Osteocyte (in vitro differentiated cells): ENCODE measurements at regions not wholly inside any gene's neighbourhood (a gene's known extent, or its start where the extent isn't known, plus 50 kb on each side); places are given as distances from the start of the nearest gene placed in this dataset.

Experiments
- DNase-seq: peaks from one replicate; pipeline ENCODE4 v3.0.0; 2021; ENCODE audit warnings: mixed read lengths; ENCODE audit not compliant: unreplicated experiment; ENCODE audit errors: extremely low spot score
- H3K27ac Mint-ChIP-seq: one replicate; pipeline ENCODE4 v1.8.0; 2021; ENCODE audit warnings: mild to moderate bottlenecking, mixed read lengths; ENCODE audit not compliant: unreplicated experiment
- H3K27me3 Mint-ChIP-seq: one replicate; pipeline ENCODE4 v1.8.0; 2021; ENCODE audit warnings: mixed read lengths; ENCODE audit not compliant: unreplicated experiment
- H3K36me3 Mint-ChIP-seq: one replicate; pipeline ENCODE4 v1.8.0; 2021; ENCODE audit warnings: mixed read lengths; ENCODE audit not compliant: unreplicated experiment
- H3K4me1 Mint-ChIP-seq: one replicate; pipeline ENCODE4 v1.8.0; 2021; ENCODE audit warnings: mixed read lengths; ENCODE audit not compliant: unreplicated experiment
- H3K4me3 Mint-ChIP-seq: one replicate; pipeline ENCODE4 v1.8.0; 2021; ENCODE audit warnings: mild to moderate bottlenecking, moderate library complexity, mixed read lengths; ENCODE audit not compliant: unreplicated experiment
- H3K9me3 Mint-ChIP-seq: one replicate; pipeline ENCODE4 v1.8.0; 2021; ENCODE audit warnings: mixed read lengths; ENCODE audit not compliant: unreplicated experiment
- TF ChIP-seq, protein P1 (sequence below): fragments of 200-600 bp; sonication (generic); IDR thresholded peaks from 2 replicates; pipeline ENCODE4 v1.5.0; 2021; ENCODE audit warnings: antibody characterized with exemption, mild to moderate bottlenecking, moderate library complexity

DNA sequence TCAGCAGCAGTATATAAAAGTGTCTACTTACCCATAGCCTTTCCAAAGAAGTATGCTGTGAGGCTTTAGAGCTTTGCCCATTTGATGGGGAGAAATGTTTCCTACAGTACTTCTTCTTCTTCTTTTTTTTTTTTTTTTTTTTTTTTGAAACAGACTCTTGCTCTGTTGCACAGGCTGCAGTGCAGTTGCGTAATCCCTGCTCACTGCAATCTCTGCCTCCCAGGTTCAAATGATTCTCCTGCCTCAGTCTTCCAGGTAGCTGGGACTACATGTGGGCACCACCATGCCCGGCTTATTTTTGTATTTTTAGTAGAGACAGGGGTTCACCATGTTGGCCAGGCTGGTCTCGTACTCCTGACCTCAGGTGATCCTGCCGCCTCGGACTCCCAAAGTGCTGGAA is 101.7 kb upstream of the TMEM26 start:
- H3K27ac Mint-ChIP-seq = no peak overlapping the region
- no peak for DNase-seq
- H3K9me3 Mint-ChIP-seq = peaks cover 7% of the 10 kb centered on the region
- peaks cover 11% of the 10 kb centered on the region for H3K27me3 Mint-ChIP-seq
- H3K4me1 Mint-ChIP-seq = no peaks in the 10 kb centered on the region
- H3K4me3 Mint-ChIP-seq = no peak overlapping the region
- TF ChIP-seq, protein P1, sequence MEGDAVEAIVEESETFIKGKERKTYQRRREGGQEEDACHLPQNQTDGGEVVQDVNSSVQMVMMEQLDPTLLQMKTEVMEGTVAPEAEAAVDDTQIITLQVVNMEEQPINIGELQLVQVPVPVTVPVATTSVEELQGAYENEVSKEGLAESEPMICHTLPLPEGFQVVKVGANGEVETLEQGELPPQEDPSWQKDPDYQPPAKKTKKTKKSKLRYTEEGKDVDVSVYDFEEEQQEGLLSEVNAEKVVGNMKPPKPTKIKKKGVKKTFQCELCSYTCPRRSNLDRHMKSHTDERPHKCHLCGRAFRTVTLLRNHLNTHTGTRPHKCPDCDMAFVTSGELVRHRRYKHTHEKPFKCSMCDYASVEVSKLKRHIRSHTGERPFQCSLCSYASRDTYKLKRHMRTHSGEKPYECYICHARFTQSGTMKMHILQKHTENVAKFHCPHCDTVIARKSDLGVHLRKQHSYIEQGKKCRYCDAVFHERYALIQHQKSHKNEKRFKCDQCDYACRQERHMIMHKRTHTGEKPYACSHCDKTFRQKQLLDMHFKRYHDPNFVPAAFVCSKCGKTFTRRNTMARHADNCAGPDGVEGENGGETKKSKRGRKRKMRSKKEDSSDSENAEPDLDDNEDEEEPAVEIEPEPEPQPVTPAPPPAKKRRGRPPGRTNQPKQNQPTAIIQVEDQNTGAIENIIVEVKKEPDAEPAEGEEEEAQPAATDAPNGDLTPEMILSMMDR = no peak
- H3K36me3 Mint-ChIP-seq = no peaks in the 10 kb centered on the region

DNA sequence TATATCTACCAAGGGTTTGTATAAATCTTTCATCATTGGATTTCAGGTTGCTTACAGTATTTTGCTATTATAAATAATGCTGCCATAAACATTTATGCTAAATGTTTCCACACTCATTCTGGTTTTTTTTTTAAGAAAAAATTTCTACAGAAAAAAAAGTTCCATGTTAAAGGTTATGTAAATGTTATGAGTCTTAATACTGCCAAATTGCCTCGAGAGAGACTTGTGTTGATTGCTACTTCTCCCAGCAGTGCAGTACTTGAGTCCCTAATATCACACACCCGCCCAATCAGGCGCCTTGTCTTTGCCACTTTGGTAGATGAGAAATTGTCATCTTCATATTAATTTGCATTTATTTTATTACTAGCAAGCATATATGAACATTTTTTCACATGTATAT is 96.7 kb upstream of the TMEM26 start:
- Mint-ChIP-seq H3K36me3 (no peaks in the 10 kb centered on the region), H3K4me3 (no peak overlapping the region), H3K4me1 (no peaks in the 10 kb centered on the region), H3K9me3 (peaks cover 7% of the 10 kb centered on the region), H3K27me3 (peaks cover 14% of the 10 kb centered on the region), H3K27ac (no peak overlapping the region)
- no peak for DNase-seq
- TF ChIP-seq, protein P1 = no peak

DNA sequence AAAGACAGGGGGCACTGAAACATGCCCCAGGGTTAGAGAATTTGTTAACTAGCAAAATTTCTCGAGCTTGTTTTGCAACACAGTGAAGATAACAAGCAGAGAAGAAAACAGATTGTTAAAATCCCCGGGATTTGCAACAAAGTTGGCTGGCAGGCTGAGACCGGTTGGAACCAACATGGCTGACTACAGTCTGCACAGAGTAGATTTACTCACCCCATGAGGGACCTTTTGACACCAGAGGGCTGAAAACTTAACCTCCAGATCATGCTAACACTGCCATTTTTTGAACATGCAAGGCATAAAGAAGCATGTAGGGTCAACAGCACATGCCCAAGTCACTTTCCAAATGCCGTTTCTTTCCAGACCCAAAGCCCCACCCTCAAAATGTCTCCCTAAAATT is 95.2 kb upstream of the TMEM26 start:
- Mint-ChIP-seq H3K4me1 (no peaks in the 10 kb centered on the region), H3K27me3 (peaks cover 8% of the 10 kb centered on the region), H3K36me3 (no peaks in the 10 kb centered on the region), H3K9me3 (peaks cover 7% of the 10 kb centered on the region), H3K4me3 (no peak overlapping the region), H3K27ac (no peak overlapping the region)
- no peak for DNase-seq
- TF ChIP-seq, protein P1 = no peak

DNA sequence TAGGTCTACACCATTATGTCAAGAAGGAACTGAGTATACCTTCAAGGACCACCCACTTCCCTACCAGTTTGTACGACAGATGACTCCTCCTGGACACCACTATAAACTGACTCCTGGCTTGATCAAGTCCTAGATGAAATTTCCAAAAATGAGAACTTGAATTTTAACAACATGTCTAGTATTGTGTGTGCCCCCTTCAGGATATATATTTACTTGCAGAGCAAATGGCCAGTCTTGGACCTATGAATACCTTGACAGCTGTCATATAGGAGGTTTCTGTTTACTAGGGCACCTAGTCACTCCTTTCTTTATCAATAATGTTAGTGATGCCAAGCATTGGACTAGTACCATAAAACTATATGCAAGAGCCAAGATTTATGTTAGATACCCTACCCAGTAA is 94.1 kb upstream of the TMEM26 start:
- Mint-ChIP-seq H3K4me1 (no peaks in the 10 kb centered on the region), H3K4me3 (no peak overlapping the region)

DNA sequence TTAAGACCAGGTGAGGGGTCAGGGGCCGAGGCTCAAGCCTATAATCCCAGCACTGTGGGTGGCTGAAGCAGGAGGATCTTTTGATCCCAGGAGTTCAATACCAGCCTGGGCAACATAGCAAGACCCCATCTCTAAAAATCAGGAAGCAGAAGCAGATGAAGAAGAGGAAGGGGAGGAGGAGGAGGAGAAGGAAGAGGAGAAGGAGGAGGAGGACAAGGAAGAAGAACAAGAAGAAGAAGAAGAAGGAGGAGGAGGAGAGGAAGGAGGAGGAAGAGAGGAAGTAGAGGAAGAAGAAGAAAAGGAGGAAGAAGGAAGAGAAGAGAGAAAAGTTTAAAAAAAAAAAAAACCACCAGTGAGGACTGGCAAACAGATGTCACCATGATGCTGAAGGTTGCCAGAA is 92.0 kb upstream of the TMEM26 start:
- TF ChIP-seq, protein P1 = no peak
- Mint-ChIP-seq H3K36me3 (no peaks in the 10 kb centered on the region), H3K4me1 (no peaks in the 10 kb centered on the region), H3K9me3 (no peaks in the 10 kb centered on the region), H3K27me3 (peaks cover 3% of the 10 kb centered on the region), H3K4me3 (no peak overlapping the region), H3K27ac (no peak overlapping the region)
- no peak for DNase-seq

More for the DNA sequence above, 94.1 kb upstream of the TMEM26 start:
- no peak for DNase-seq
- Mint-ChIP-seq H3K9me3 (no peaks in the 10 kb centered on the region), H3K27ac (no peak overlapping the region), H3K27me3 (peaks cover 3% of the 10 kb centered on the region), H3K36me3 (no peaks in the 10 kb centered on the region)
- TF ChIP-seq, protein P1 = no peak
